Spleen (tissue), 11 donors: ENCODE measurements at regions not wholly inside any gene's neighbourhood (a gene's known extent, or its start where the extent isn't known, plus 50 kb on each side); places are given as distances from the start of the nearest gene placed in this dataset.

Source experiments
- DNase-seq: peaks from one replicate; pipeline ENCODE4 v3.0.0-alpha.2; 2020
- H3K27ac ChIP-seq, 8 donors: fragments of 200-600 bp; sonication (generic) in 7 of 8; 1 replicate in 4 of 8; 2 replicates in 4 of 8; pipeline versions ENCODE4 v1.5.0 to v1.8.0; 2016 to 2021; ENCODE audit warnings: inconsistent platforms in 4 of 8, mild to moderate bottlenecking in 4 of 8, moderate library complexity in 1 of 8
- H3K27me3 ChIP-seq, 7 donors: fragments of 200-600 bp; sonication (generic) in 6 of 7; replicated peaks in 1 of 7; 1 replicate in 4 of 7; 2 replicates in 3 of 7; pipeline versions ENCODE4 v1.5.0 to v1.8.0; 2016 to 2021; ENCODE audit warnings: inconsistent platforms in 3 of 7, mild to moderate bottlenecking in 1 of 7
- H3K36me3 ChIP-seq, 6 donors: fragments of 200-600 bp; sonication (generic) in 5 of 6; 1 replicate in 4 of 6; 2 replicates in 2 of 6; pipeline versions ENCODE4 v1.5.0 to v1.8.0; 2016 to 2021; ENCODE audit warnings: inconsistent platforms in 2 of 6
- H3K4me1 ChIP-seq, 6 donors: fragments of 200-600 bp; sonication (generic) in 5 of 6; 1 replicate in 3 of 6; 2 replicates in 3 of 6; pipeline versions ENCODE4 v1.5.0 to v1.8.0; 2016 to 2021; ENCODE audit warnings: inconsistent platforms in 3 of 6
- H3K4me3 ChIP-seq, 8 donors: fragments of 200-600 bp; sonication (generic) in 7 of 8; 1 replicate in 4 of 8; 2 replicates in 4 of 8; pipeline versions ENCODE4 v1.5.0 to v1.8.0; 2016 to 2021; ENCODE audit warnings: inconsistent platforms in 4 of 8, mild to moderate bottlenecking in 4 of 8, moderate library complexity in 2 of 8
- H3K9me3 ChIP-seq, 8 donors: fragments of 200-600 bp; sonication (generic) in 7 of 8; 1 replicate in 4 of 8; 2 replicates in 4 of 8; pipeline versions ENCODE4 v1.5.0 to v1.8.0; 2016 to 2021; ENCODE audit warnings: inconsistent platforms in 4 of 8
- CTCF ChIP-seq, 11 experiments: fragments of 200-600 bp in 7 of 11; fragments of 450-650 bp in 4 of 11; sonication (generic) in 4 of 11; IDR thresholded peaks in 8 of 11; conservative IDR thresholded peaks in 3 of 11; 1 replicate in 7 of 11; 2 replicates in 4 of 11; pipeline versions ENCODE4 v1.4.0 to v1.8.0; 2016 to 2021; ENCODE audit warnings: antibody characterized with exemption in 11 of 11, inconsistent platforms in 4 of 11, mild to moderate bottlenecking in 1 of 11
- POLR2A ChIP-seq, 3 donors: fragments of 450-650 bp; IDR thresholded peaks; one replicate each; pipeline ENCODE4 v1.5.1; 2017; ENCODE audit warnings: antibody characterized with exemption in 3 of 3, mild to moderate bottlenecking in 1 of 3
- POLR2AphosphoS5 ChIP-seq, 3 donors: sonication (generic); formaldehyde crosslinking; IDR thresholded peaks; one replicate each; pipeline ENCODE4 v1.5.1; 2017; ENCODE audit warnings: antibody characterized with exemption in 3 of 3
- WGBS, 5 donors: extraction: QIAGEN DNeasy Blood & Tissue Kit in 3 of 5; methylation state at CpG; one replicate each; pipeline versions ENCODE4 v1.1.5 to v1.1.7; 2013 to 2018; 5-methylcytosine and 5-hydroxymethylcytosine counted together
- intact Hi-C: fragments of 100-400 bp; cut with DNase I; formaldehyde crosslinking; loops from one replicate; pipeline ENCODE4 v1.15.0; 2023; ENCODE audit warnings: low total_unique reads
- donor health status: healthy with polysubstance abuse.
- donor health status: DM: no; HTN: no; CAD: no; lungs with moderate emphysema.
- donor health status: DM: no; HTN: no; CAD: no.
- donor health status: Bipolar disorder and iron deficiency.
- donor health status: healthy.
- donor health status: DM: no; HTN: no; CAD: no.
- donor health status: DM: yes; HTN: yes; CAD: no.

GRCh38 chr10:123480845-123481244, 185.3 kb upstream of the GPR26 start:
- TF ChIP-seq POLR2A (IDR thresholded peaks at IDR 0.05): no peak
- no peak for TF ChIP-seq CTCF (IDR thresholded peaks at IDR 0.05 in 8 of 11, conservative IDR thresholded peaks at IDR 0.05 in 3 of 11)
- TF ChIP-seq POLR2AphosphoS5 (IDR thresholded peaks at IDR 0.05): no peak
- Histone ChIP-seq H3K36me3 (no peaks in the 10 kb centered on the region), H3K4me3 (no peak overlapping the region), H3K9me3 (no peaks in the 10 kb centered on the region), H3K27me3 (peaks cover 0 to under 1% (median 0%) of the 10 kb centered on the region in 7 donors), H3K4me1 (no peaks in the 10 kb centered on the region), H3K27ac (no peak overlapping the region)
- intact Hi-C loops: no loop called here
- no peak for DNase-seq
- 79 to 90% (median 84%) methylated on average over 9 of the region's 9 CpGs for WGBS, 5 donors

GRCh38 chr10:123484722-123485121, 181.4 kb upstream of the GPR26 start:
- no peak overlapping the region for H3K4me3 ChIP-seq
- intact Hi-C loops: no loop called here
- WGBS, 5 donors: 73 to 90% (median 84%) methylated on average over 2 of the region's 2 CpGs
- H3K27me3 ChIP-seq: peaks cover 0 to 10% (median 0%) of the 10 kb centered on the region in 7 donors
- TF ChIP-seq POLR2AphosphoS5 (IDR thresholded peaks at IDR 0.05): no peak
- no peak for TF ChIP-seq CTCF (IDR thresholded peaks at IDR 0.05 in 8 of 11, conservative IDR thresholded peaks at IDR 0.05 in 3 of 11)
- TF ChIP-seq POLR2A (IDR thresholded peaks at IDR 0.05): no peak
- no peak for DNase-seq
- H3K4me1 ChIP-seq: no peaks in the 10 kb centered on the region
- no peak overlapping the region for H3K27ac ChIP-seq
- no peaks in the 10 kb centered on the region for H3K36me3 ChIP-seq
- no peaks in the 10 kb centered on the region for H3K9me3 ChIP-seq

GRCh38 chr10:123485341-123485960, 180.7 kb upstream of the GPR26 start:
- Histone ChIP-seq H3K4me3 (no peak overlapping the region), H3K36me3 (no peaks in the 10 kb centered on the region), H3K27me3 (peaks cover 0 to 10% (median 0%) of the 10 kb centered on the region in 7 donors), H3K27ac (no peak overlapping the region), H3K4me1 (no peaks in the 10 kb centered on the region), H3K9me3 (no peaks in the 10 kb centered on the region)
- TF ChIP-seq POLR2A (IDR thresholded peaks at IDR 0.05) (no peak), CTCF (IDR thresholded peaks at IDR 0.05 in 8 of 11, conservative IDR thresholded peaks at IDR 0.05 in 3 of 11) (no peak)
- intact Hi-C loops: no loop called here
- no peak for DNase-seq
- 73 to 82% (median 78%) methylated on average over 7 of the region's 7 CpGs for WGBS, 5 donors

- peaks cover 0 to 34% (median 0%) of the 10 kb centered on the region in 7 donors for H3K27me3 ChIP-seq
- no peaks in the 10 kb centered on the region for H3K9me3 ChIP-seq
- intact Hi-C loops: no loop called here
- no peak overlapping the region for H3K4me3 ChIP-seq
- no peak overlapping the region for H3K27ac ChIP-seq
- H3K36me3 ChIP-seq: no peaks in the 10 kb centered on the region
- no peak for DNase-seq
- TF ChIP-seq POLR2A (IDR thresholded peaks at IDR 0.05): no peak
- TF ChIP-seq CTCF (IDR thresholded peaks at IDR 0.05 in 8 of 11, conservative IDR thresholded peaks at IDR 0.05 in 3 of 11): no peak
- TF ChIP-seq POLR2AphosphoS5 (IDR thresholded peaks at IDR 0.05): no peak
- WGBS, 5 donors: 76 to 82% (median 80%) methylated on average over 4 of the region's 4 CpGs
- no peaks in the 10 kb centered on the region for H3K4me1 ChIP-seq
Observed at GRCh38 chr10:123488436-123488835, 177.7 kb upstream of the GPR26 start.
